H9 (cell line): ENCODE measurements at regions not wholly inside any gene's neighbourhood (a gene's known extent, or its start where the extent isn't known, plus 50 kb on each side); places are given as distances from the start of the nearest gene placed in this dataset.

ENCODE experiments used
- DNase-seq: peaks from one replicate; pipeline ENCODE4 v3.0.0-alpha.2; 2017
- H2AFZ ChIP-seq: one replicate; pipeline ENCODE4 v1.6.1; 2013; ENCODE audit warnings: mild to moderate bottlenecking, low read length, control low read depth, moderate library complexity
- H2AK5ac ChIP-seq: 2 replicates; pipeline ENCODE4 v1.6.1; 2013; ENCODE audit warnings: low read length, control low read depth, mixed read lengths; ENCODE audit not compliant: insufficient read length
- H2BK120ac ChIP-seq: one replicate; pipeline ENCODE4 v1.6.1; 2013; ENCODE audit warnings: low read depth, mild to moderate bottlenecking, low read length, control low read depth, inconsistent platforms; ENCODE audit not compliant: poor library complexity, severe bottlenecking
- H2BK12ac ChIP-seq: 2 replicates; pipeline ENCODE4 v1.6.1; 2013; ENCODE audit warnings: low read length, control low read depth, mixed read lengths, low read depth; ENCODE audit not compliant: insufficient read length
- H2BK15ac ChIP-seq: 2 replicates; pipeline ENCODE4 v1.6.1; 2013; ENCODE audit warnings: low read depth, low read length, control low read depth
- H2BK20ac ChIP-seq: one replicate; pipeline ENCODE4 v1.6.1; 2013; ENCODE audit warnings: low read depth, mild to moderate bottlenecking, low read length, control low read depth, inconsistent platforms; ENCODE audit not compliant: poor library complexity, severe bottlenecking
- H2BK5ac ChIP-seq: 2 replicates; pipeline ENCODE4 v1.6.1; 2013; ENCODE audit warnings: low read length, control low read depth, mixed read lengths; ENCODE audit not compliant: insufficient read length
- H3K14ac ChIP-seq: 2 replicates; pipeline ENCODE4 v1.6.1; 2013; ENCODE audit warnings: low read length, control low read depth; ENCODE audit not compliant: insufficient read depth
- H3K18ac ChIP-seq: 2 replicates; pipeline ENCODE4 v1.6.1; 2013; ENCODE audit warnings: low read depth, mild to moderate bottlenecking, mixed read lengths, low read length, control low read depth; ENCODE audit not compliant: insufficient read length
- H3K23ac ChIP-seq: 2 replicates; pipeline ENCODE4 v1.6.1; 2013; ENCODE audit warnings: low read length, control low read depth, mixed read lengths, low read depth; ENCODE audit not compliant: insufficient read length
- H3K23me2 ChIP-seq: 2 replicates; pipeline ENCODE4 v1.6.1; 2013; ENCODE audit warnings: low read depth, mild to moderate bottlenecking, mixed read lengths, low read length, control low read depth; ENCODE audit not compliant: insufficient read length, poor library complexity, severe bottlenecking
- H3K27ac ChIP-seq: 2 replicates; pipeline ENCODE4 v1.5.1; 2013; ENCODE audit warnings: low read length, control low read depth, mixed read lengths, low read depth; ENCODE audit not compliant: insufficient read length
- H3K27me3 ChIP-seq: 2 replicates; pipeline ENCODE4 v1.6.1; 2013; ENCODE audit warnings: low read length, control low read depth, inconsistent platforms; ENCODE audit not compliant: insufficient read depth
- H3K4ac ChIP-seq: 2 replicates; pipeline ENCODE4 v1.6.1; 2013; ENCODE audit warnings: low read depth, mild to moderate bottlenecking, control low read depth, inconsistent platforms, low read length, moderate library complexity
- H3K4me1 ChIP-seq: 2 replicates; pipeline ENCODE4 v1.6.1; 2013; ENCODE audit warnings: low read length, control low read depth, inconsistent platforms; ENCODE audit not compliant: insufficient read depth
- H3K4me2 ChIP-seq: 2 replicates; pipeline ENCODE4 v1.6.1; 2013; ENCODE audit warnings: low read length, control low read depth, mixed read lengths; ENCODE audit not compliant: insufficient read length, insufficient read depth
- H3K56ac ChIP-seq: 2 replicates; pipeline ENCODE4 v1.6.1; 2013; ENCODE audit warnings: low read depth, mild to moderate bottlenecking, mixed read lengths, low read length, control low read depth; ENCODE audit not compliant: insufficient read length
- H3K79me1 ChIP-seq: 2 replicates; pipeline ENCODE4 v1.6.1; 2013; ENCODE audit warnings: low read depth, mild to moderate bottlenecking, moderate library complexity, low read length, control low read depth, inconsistent platforms; ENCODE audit not compliant: insufficient read depth, poor library complexity, severe bottlenecking
- H3K79me2 ChIP-seq: 2 replicates; pipeline ENCODE4 v1.6.1; 2013; ENCODE audit warnings: low read length, control low read depth, inconsistent platforms; ENCODE audit not compliant: insufficient read depth
- H3K9ac ChIP-seq: 2 replicates; pipeline ENCODE4 v1.6.1; 2013; ENCODE audit warnings: low read length, control low read depth, mixed read lengths; ENCODE audit not compliant: insufficient read length; ENCODE audit errors: extremely low read depth
- H3K9me3 ChIP-seq: one replicate; pipeline ENCODE4 v1.6.1; 2013; ENCODE audit warnings: low read depth, low read length, inconsistent platforms; ENCODE audit not compliant: control insufficient read depth
- H3T11ph ChIP-seq: one replicate; pipeline ENCODE4 v1.6.1; 2013; ENCODE audit warnings: mild to moderate bottlenecking, low read length, control low read depth, inconsistent platforms
- H4K20me1 ChIP-seq: one replicate; pipeline ENCODE4 v1.6.1; 2013; ENCODE audit not compliant: control insufficient read depth, insufficient read length, insufficient read depth
- H4K5ac ChIP-seq: 2 replicates; pipeline ENCODE4 v1.6.1; 2013; ENCODE audit warnings: low read depth, mild to moderate bottlenecking, mixed read lengths, low read length, control low read depth; ENCODE audit not compliant: insufficient read length
- H4K8ac ChIP-seq: replicated peaks from 2 replicates; pipeline ENCODE4 v1.6.1; 2013; ENCODE audit warnings: low read length, control low read depth, mixed read lengths, low read depth; ENCODE audit not compliant: insufficient read length
- H4K91ac ChIP-seq: 2 replicates; pipeline ENCODE4 v1.6.1; 2013; ENCODE audit warnings: low read depth, mild to moderate bottlenecking, moderate library complexity, mixed read lengths, low read length, control low read depth; ENCODE audit not compliant: insufficient read length
- H3K27ac Mint-ChIP-seq, 3 experiments: 2 replicates in 2 of 3; 3 replicates in 1 of 3; pipeline ENCODE4 v1.8.0; 2020 to 2021; ENCODE audit warnings: mixed read lengths in 3 of 3, mild to moderate bottlenecking in 1 of 3, moderate library complexity in 1 of 3
- H3K27me3 Mint-ChIP-seq: 2 replicates; pipeline ENCODE4 v1.8.0; 2021; ENCODE audit warnings: low read depth, mild to moderate bottlenecking, moderate library complexity, mixed read lengths
- H3K36me3 Mint-ChIP-seq, 3 experiments: 2 replicates in 2 of 3; 3 replicates in 1 of 3; pipeline ENCODE4 v1.8.0; 2020 to 2021; ENCODE audit warnings: low read depth in 3 of 3, mixed read lengths in 3 of 3; ENCODE audit not compliant: insufficient read depth in 1 of 3
- H3K4me1 Mint-ChIP-seq, 2 experiments: 2 replicates each; pipeline ENCODE4 v1.8.0; 2020; ENCODE audit warnings: mixed read lengths in 2 of 2
- H3K4me3 Mint-ChIP-seq, 2 experiments: 2 replicates in 1 of 2; 3 replicates in 1 of 2; pipeline ENCODE4 v1.8.0; 2020 to 2021; ENCODE audit warnings: mild to moderate bottlenecking in 2 of 2, mixed read lengths in 2 of 2, moderate library complexity in 1 of 2
- H3K9me3 Mint-ChIP-seq, 2 experiments: 2 replicates in 1 of 2; 3 replicates in 1 of 2; pipeline ENCODE4 v1.8.0; 2020; ENCODE audit warnings: mild to moderate bottlenecking in 2 of 2, mixed read lengths in 2 of 2, moderate library complexity in 1 of 2
- WGBS: extraction: QIAGEN DNeasy Blood & Tissue Kit; methylation state at CpG from one replicate; pipeline ENCODE4 v1.1.7; 2013; ENCODE audit warnings: missing lambda C conversion rate, low lambda C conversion rate, mixed read lengths; ENCODE audit not compliant: insufficient read length; ENCODE audit errors: extremely low coverage; 5-methylcytosine and 5-hydroxymethylcytosine counted together
- TF ChIP-seq, protein P1 (sequence below): fragments of 200-600 bp; sonication (generic); conservative IDR thresholded peaks from 3 replicates; pipeline ENCODE4 v1.8.0; 2021; ENCODE audit warnings: antibody characterized with exemption, mild to moderate bottlenecking

DNA sequence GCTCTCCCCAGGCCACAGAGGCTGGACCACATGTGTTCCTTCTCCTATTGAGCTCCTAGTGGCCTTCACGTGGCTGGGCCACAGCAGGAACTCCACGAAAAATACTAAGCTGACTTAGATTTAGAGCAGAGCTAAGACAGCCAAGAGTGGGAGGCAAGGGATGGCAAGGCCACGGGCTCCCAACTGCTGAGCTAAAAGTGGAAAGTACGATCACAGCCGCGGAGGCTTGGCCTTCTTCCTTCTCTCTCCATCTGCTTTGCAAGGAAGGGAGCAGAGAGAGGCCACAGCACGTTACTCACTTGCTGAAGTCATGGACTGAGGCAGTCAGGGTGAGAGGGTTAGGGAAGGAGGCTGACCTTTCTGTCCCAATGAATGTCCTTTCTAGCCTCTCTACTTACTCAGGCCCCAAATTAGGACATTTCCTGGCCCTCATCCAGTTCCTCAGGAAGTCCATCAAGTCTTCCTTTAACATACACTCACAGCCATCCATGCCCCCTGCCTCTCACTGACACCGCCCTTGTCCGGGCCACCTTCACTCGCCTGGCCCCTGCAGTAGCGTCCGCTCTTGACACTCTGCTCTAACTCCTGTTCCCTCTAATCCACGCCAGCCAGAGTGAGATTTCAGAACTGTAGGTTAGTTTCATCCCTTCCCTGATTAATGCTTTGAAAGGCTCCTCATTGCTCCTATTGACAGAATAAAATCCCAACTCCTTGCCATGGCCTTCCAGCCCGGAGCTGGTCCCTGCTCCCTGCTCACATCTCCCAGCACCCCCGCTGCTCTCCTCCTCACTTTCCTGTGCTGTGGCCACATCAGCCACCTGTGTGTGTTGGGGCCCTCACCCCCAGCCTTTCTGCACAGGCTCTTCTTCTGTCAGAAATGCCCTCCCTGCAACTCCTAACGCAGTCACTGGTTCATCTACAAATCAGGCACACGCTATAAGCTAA is 204.2 kb downstream of the CYP26B1 start:
- Histone ChIP-seq H4K5ac (no peak overlapping the region), H3K9ac (no peak overlapping the region), H3K4ac (no peak overlapping the region), H4K91ac (no peak overlapping the region), H2BK20ac (no peak overlapping the region), H3K9me3 (no peaks in the 10 kb centered on the region), H3K4me2 (no peak overlapping the region), H3K23ac (no peak overlapping the region), H3T11ph (no peak overlapping the region), H3K27me3 (no peaks in the 10 kb centered on the region), H3K18ac (no peak overlapping the region), H2BK120ac (no peak overlapping the region), H3K27ac (no peak overlapping the region), H4K8ac (no peak overlapping the region), H3K4me1 (no peaks in the 10 kb centered on the region), H2AK5ac (no peak overlapping the region), H2BK12ac (no peak overlapping the region), H3K14ac (peak overlapping the region; percentile 8; the same call in 1 of the 2 replicates), H3K79me2 (no peaks in the 10 kb centered on the region), H4K20me1 (no peaks in the 10 kb centered on the region), H2BK5ac (no peak overlapping the region), H3K79me1 (no peaks in the 10 kb centered on the region), H3K23me2 (no peaks in the 10 kb centered on the region), H3K56ac (no peak overlapping the region), H2BK15ac (no peak overlapping the region), H2AFZ (no peak overlapping the region)
- H3K4me3 Mint-ChIP-seq = no peak overlapping the region
- TF ChIP-seq, protein P1, sequence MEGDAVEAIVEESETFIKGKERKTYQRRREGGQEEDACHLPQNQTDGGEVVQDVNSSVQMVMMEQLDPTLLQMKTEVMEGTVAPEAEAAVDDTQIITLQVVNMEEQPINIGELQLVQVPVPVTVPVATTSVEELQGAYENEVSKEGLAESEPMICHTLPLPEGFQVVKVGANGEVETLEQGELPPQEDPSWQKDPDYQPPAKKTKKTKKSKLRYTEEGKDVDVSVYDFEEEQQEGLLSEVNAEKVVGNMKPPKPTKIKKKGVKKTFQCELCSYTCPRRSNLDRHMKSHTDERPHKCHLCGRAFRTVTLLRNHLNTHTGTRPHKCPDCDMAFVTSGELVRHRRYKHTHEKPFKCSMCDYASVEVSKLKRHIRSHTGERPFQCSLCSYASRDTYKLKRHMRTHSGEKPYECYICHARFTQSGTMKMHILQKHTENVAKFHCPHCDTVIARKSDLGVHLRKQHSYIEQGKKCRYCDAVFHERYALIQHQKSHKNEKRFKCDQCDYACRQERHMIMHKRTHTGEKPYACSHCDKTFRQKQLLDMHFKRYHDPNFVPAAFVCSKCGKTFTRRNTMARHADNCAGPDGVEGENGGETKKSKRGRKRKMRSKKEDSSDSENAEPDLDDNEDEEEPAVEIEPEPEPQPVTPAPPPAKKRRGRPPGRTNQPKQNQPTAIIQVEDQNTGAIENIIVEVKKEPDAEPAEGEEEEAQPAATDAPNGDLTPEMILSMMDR = no peak
- DNase-seq = peak; percentile 13
- H3K9me3 Mint-ChIP-seq = peaks cover 0 to 2% of the 10 kb centered on the region in 2 experiments; a peak in 1 of 5 replicates
- H3K27ac Mint-ChIP-seq = peak overlapping the region in 1 of 3 experiments; percentile 63; a peak in 1 of 7 replicates
- peaks cover 15% of the 10 kb centered on the region for H3K27me3 Mint-ChIP-seq
- peaks cover 5 to 9% of the 10 kb centered on the region in 2 experiments for H3K4me1 Mint-ChIP-seq
- no CpG with 5 or more reads among the region's 17 CpGs for WGBS
- H3K36me3 Mint-ChIP-seq = no peaks in the 10 kb centered on the region; a peak in 2 of 7 replicates
